ENCODE measurements at regions not wholly inside any gene's neighbourhood (a gene's known extent, or its start where the extent isn't known, plus 50 kb on each side); places are given as distances from the start of the nearest gene placed in this dataset.

DNA sequence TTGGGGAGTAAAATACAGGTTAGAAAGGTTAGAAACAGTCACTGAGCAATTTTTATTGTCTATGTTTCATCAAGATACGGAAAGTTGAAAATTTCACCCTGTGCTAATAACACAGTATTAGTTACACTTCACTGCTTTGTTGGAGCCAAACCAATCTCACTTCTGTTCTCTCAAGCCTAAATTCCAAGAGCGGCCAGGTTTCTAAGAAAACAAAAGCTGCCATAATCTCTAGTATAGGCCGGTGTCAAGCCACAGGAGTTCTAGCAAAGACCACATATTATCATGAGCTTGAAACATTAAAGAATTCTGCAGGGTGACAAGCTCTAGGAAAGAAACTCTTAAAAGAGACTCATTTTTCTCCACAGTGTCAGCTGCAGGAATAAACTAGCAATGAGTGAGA is 128.7 kb downstream of the TXNL1 start:
- TF ChIP-seq CTCF (IDR thresholded peaks at IDR 0.05), result no peak
- TF ChIP-seq TFCP2L1 (CRISPR knock-in tag; IDR thresholded peaks at IDR 0.05), result no peak
- TF ChIP-seq ZNF302 (CRISPR knock-in tag; IDR thresholded peaks at IDR 0.05), result no peak
- no peak for TF ChIP-seq RFX5 (IDR thresholded peaks at IDR 0.05)
- no peak for TF ChIP-seq USF2 (IDR thresholded peaks at IDR 0.05)
- TF ChIP-seq POLR2A (IDR thresholded peaks at IDR 0.05; ENCODE audit: low read length), result no peak
- no peak for TF ChIP-seq EP300 (IDR thresholded peaks at IDR 0.05)
- no peak for TF ChIP-seq CHD4 (IDR thresholded peaks at IDR 0.05; ENCODE audit: borderline replicate concordance)
- TF ChIP-seq TP53 (CRISPR knock-in tag; IDR thresholded peaks at IDR 0.05), result no peak
- TF ChIP-seq SMC3 (IDR thresholded peaks at IDR 0.05), result no peak
